Progenitor cell of endocrine pancreas (in vitro differentiated cells): ENCODE measurements at regions not wholly inside any gene's neighbourhood (a gene's known extent, or its start where the extent isn't known, plus 50 kb on each side); places are given as distances from the start of the nearest gene placed in this dataset.

Experiments used
- DNase-seq: peaks from one replicate; pipeline ENCODE4 v3.0.0; 2021; ENCODE audit warnings: low spot score; ENCODE audit not compliant: unreplicated experiment
- H3K27ac Mint-ChIP-seq: 2 replicates; pipeline ENCODE4 v1.8.0; 2021; ENCODE audit warnings: mild to moderate bottlenecking, moderate library complexity, mixed read lengths
- H3K27me3 Mint-ChIP-seq: 2 replicates; pipeline ENCODE4 v1.8.0; 2021; ENCODE audit warnings: mixed read lengths
- H3K36me3 Mint-ChIP-seq: 2 replicates; pipeline ENCODE4 v1.8.0; 2022; ENCODE audit warnings: mixed read lengths; ENCODE audit not compliant: insufficient read depth
- H3K4me1 Mint-ChIP-seq: 2 replicates; pipeline ENCODE4 v1.8.0; 2021; ENCODE audit warnings: low read depth, mixed read lengths
- H3K4me3 Mint-ChIP-seq: 2 replicates; pipeline ENCODE4 v1.8.0; 2021; ENCODE audit warnings: low read depth, mild to moderate bottlenecking, moderate library complexity, mixed read lengths
- H3K9me3 Mint-ChIP-seq: 2 replicates; pipeline ENCODE4 v1.8.0; 2021; ENCODE audit warnings: low read depth, mixed read lengths
- CTCF ChIP-seq: fragments of 200-600 bp; sonication (generic); IDR thresholded peaks from one replicate; pipeline ENCODE4 v1.5.0; 2021; ENCODE audit warnings: antibody characterized with exemption, mild to moderate bottlenecking; ENCODE audit not compliant: unreplicated experiment

DNA sequence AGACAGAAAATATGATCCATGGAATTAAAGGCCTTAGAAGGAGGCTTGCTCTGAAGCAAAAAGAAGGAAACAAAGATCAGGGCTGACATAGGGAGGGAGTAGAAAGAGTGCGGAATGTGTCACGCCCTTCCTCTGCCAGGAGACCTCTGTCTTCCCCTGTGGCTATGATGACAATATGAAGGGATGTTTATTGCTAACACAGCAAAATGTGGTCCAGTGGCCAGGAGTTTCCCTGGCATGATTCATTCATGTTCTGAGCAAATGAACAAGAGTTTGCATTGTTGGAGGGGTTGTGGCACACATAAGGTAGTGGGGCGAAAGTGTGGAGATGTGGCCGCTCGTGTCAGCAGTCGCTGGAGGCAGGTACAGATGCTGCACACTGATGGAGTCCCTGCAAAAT, 169.4 kb downstream of the SHQ1 start:
- TF ChIP-seq CTCF, result no peak
- Mint-ChIP-seq H3K27ac (peak overlapping the region; percentile 2), H3K4me1 (peaks cover 22% of the 10 kb centered on the region), H3K36me3 (no peaks in the 10 kb centered on the region), H3K27me3 (no peaks in the 10 kb centered on the region), H3K4me3 (no peak overlapping the region), H3K9me3 (peaks cover 4% of the 10 kb centered on the region)
- no peak for DNase-seq

DNA sequence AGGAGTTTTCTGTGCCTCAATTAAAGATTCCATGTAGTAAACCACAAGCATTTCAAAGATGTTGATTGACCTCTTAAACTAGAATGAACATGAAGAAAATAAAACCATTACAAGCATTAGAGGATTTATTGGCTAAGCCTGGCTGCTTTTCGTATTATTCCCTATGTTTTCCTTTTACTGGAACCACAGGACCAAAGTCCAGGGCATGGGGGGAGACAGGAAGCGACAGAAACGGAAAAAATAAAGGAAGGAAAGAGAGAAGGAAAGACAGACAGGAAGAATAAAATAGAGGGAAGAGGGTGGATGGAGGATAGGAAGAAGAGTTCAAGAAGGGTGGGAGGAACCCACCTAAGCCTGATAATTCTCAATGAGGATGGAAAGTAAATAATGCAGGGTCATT, 169.9 kb downstream of the SHQ1 start:
- no peaks in the 10 kb centered on the region for H3K27me3 Mint-ChIP-seq
- no peak for DNase-seq
- peaks cover 4% of the 10 kb centered on the region for H3K9me3 Mint-ChIP-seq
- no peak for TF ChIP-seq CTCF
- H3K4me1 Mint-ChIP-seq, result peaks cover 21% of the 10 kb centered on the region
- H3K36me3 Mint-ChIP-seq, result no peaks in the 10 kb centered on the region
- no peak overlapping the region for H3K4me3 Mint-ChIP-seq
- no peak overlapping the region for H3K27ac Mint-ChIP-seq

DNA sequence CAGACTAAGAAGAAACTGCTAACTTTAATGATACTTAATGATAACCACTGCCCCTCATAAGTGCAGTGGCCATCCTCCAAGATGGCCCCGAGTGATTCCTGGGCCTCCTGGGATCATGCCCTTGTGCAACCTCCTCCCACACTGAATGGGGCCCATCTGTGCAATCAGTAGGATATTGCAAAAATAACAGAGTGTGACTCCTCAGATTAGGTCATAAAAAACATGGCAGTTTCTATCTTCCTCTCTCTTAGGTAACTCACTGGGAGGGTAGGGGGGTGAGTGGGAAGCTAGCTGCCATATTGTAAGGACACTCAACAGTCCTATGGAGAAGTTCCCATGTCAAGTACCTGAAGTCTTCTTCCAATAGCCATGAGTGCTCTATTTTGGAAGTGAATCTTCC, 173.0 kb downstream of the SHQ1 start:
- Mint-ChIP-seq H3K27me3 (peaks cover 12% of the 10 kb centered on the region), H3K4me1 (peaks cover 10% of the 10 kb centered on the region), H3K27ac (no peak overlapping the region), H3K9me3 (no peaks in the 10 kb centered on the region), H3K4me3 (no peak overlapping the region), H3K36me3 (no peaks in the 10 kb centered on the region)
- DNase-seq, result no peak
- TF ChIP-seq CTCF, result no peak

DNA sequence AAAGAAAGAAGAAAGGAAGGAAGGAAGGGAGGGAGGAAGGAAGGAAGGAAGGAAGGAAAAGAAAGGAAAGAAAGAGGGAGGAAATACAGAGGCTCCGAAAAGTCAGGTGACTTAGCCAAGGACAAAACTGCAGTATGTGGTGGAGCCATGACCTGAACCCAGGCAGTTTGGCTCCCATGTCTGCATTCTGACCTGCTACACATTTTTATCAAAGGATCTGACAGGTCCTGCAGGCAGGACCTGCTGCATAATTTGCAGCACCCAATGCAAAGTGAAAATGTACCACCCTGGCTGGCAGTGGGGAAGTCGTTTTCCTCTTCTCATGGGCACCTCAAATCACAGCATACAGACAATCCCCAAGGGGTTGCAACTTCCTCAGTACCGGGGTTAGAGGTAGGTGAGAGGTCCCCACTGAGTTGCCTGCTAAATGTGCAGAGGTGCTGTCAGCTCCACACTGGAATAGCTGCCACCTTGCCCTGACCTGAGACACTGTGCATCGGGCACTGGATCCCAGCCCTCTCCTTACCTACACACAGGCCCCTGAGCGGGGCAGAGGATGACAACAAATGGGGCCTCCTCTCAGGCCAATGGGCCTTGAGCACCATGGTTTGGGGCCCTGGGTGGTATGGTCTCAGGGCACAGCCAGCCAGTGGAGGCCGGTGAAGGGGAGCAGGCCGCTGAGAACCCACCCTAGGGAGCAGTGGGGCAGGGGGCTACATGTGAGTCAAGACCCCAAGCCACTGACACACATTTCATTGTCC, 175.1 kb downstream of the SHQ1 start:
- H3K4me1 Mint-ChIP-seq, result no peaks in the 10 kb centered on the region
- no peak for DNase-seq
- H3K9me3 Mint-ChIP-seq, result no peaks in the 10 kb centered on the region
- TF ChIP-seq CTCF, result no peak
- no peak overlapping the region for H3K4me3 Mint-ChIP-seq
- no peak overlapping the region for H3K27ac Mint-ChIP-seq
- peaks cover 12% of the 10 kb centered on the region for H3K27me3 Mint-ChIP-seq
- no peaks in the 10 kb centered on the region for H3K36me3 Mint-ChIP-seq

- H3K27me3 Mint-ChIP-seq, result peaks cover 12% of the 10 kb centered on the region
- peaks cover 4% of the 10 kb centered on the region for H3K4me1 Mint-ChIP-seq
- no peak overlapping the region for H3K4me3 Mint-ChIP-seq
- H3K27ac Mint-ChIP-seq, result no peak overlapping the region
- peaks cover 3% of the 10 kb centered on the region for H3K9me3 Mint-ChIP-seq
- no peak for DNase-seq
- H3K36me3 Mint-ChIP-seq, result no peaks in the 10 kb centered on the region
- no peak for TF ChIP-seq CTCF
Measured at GRCh38 chr3:72669224-72669623, 179.0 kb downstream of the SHQ1 start.
